IMR-90 (cell line): ENCODE measurements at regions not wholly inside any gene's neighbourhood (a gene's known extent, or its start where the extent isn't known, plus 50 kb on each side); places are given as distances from the start of the nearest gene placed in this dataset.

Experiments
- ATAC-seq: fragments of 200-7000 bp; cut with Tn5 transposase; 2 replicates; pipeline ENCODE4 v1.9.1; 2020; ENCODE audit warnings: low read depth, mild to moderate bottlenecking, moderate library complexity
- BruUV-seq: library from RNA; stranded (reverse); fragments of 400-500 nt; replicated peaks from 2 replicates; lab custom pipeline; 2021; lab: Mats Ljungman, UMichigan
- CTCF ChIA-PET: fragments of 300-600 bp; formaldehyde crosslinking; extraction: SDS; loops from one replicate; lab custom pipeline; 2021; ENCODE audit warnings: antibody characterized with exemption; lab: Yijun Ruan, JAX
- POLR2A ChIA-PET: fragments of 300-600 bp; sonication (Branson Sonifier 250); formaldehyde crosslinking; loops from one replicate; lab custom pipeline; 2022; ENCODE audit warnings: antibody characterized with exemption; ENCODE audit not compliant: unreplicated experiment; lab: Charles Lee
- DNase-seq: peaks from one replicate; pipeline ENCODE4 v3.0.0; 2013
- H2AFZ ChIP-seq: replicated peaks from 2 replicates; pipeline ENCODE3; 2013; ENCODE audit warnings: low read length, mild to moderate bottlenecking; ENCODE audit not compliant: poor library complexity
- H2AK5ac ChIP-seq: 2 replicates; pipeline ENCODE4 v1.6.1; 2013; ENCODE audit warnings: low read depth, low read length, inconsistent platforms
- H2AK9ac ChIP-seq: replicated peaks from 2 replicates; pipeline ENCODE3; 2013; ENCODE audit warnings: mild to moderate bottlenecking, low read depth, low read length, moderate library complexity; ENCODE audit not compliant: poor library complexity
- H2BK120ac ChIP-seq: 2 replicates; pipeline ENCODE4 v1.6.1; 2013; ENCODE audit warnings: low read depth, low read length, inconsistent platforms
- H2BK15ac ChIP-seq: 3 replicates; pipeline ENCODE4 v1.6.1; 2013; ENCODE audit warnings: low read depth, low read length, inconsistent platforms
- H2BK20ac ChIP-seq: 2 replicates; pipeline ENCODE4 v1.6.1; 2013; ENCODE audit warnings: low read depth, mild to moderate bottlenecking, inconsistent platforms, low read length, moderate library complexity
- H2BK5ac ChIP-seq: 2 replicates; pipeline ENCODE4 v1.6.1; 2013; ENCODE audit warnings: mild to moderate bottlenecking, low read depth, low read length, inconsistent platforms; ENCODE audit not compliant: poor library complexity, severe bottlenecking
- H3K14ac ChIP-seq: replicated peaks from 2 replicates; pipeline ENCODE4 v1.6.1; 2013; ENCODE audit warnings: low read depth, low read length, inconsistent platforms
- H3K18ac ChIP-seq: 2 replicates; pipeline ENCODE4 v1.6.1; 2013; ENCODE audit warnings: low read depth, low read length, control low read depth
- H3K23ac ChIP-seq: 2 replicates; pipeline ENCODE4 v1.6.1; 2013; ENCODE audit warnings: low read depth, low read length, inconsistent platforms
- H3K27ac ChIP-seq: 2 replicates; pipeline ENCODE4 v1.5.1; 2013; ENCODE audit warnings: mild to moderate bottlenecking, control low read depth, low read length; ENCODE audit not compliant: insufficient read depth
- H3K27me3 ChIP-seq: 2 replicates; pipeline ENCODE4 v1.6.1; 2013; ENCODE audit warnings: low read length; ENCODE audit not compliant: control insufficient read depth, insufficient read depth
- H3K36me3 ChIP-seq: 2 replicates; pipeline ENCODE4 v1.6.1; 2013; ENCODE audit warnings: low read length, mixed read lengths; ENCODE audit not compliant: control insufficient read depth, insufficient read depth
- H3K4ac ChIP-seq: 2 replicates; pipeline ENCODE4 v1.6.1; 2013; ENCODE audit warnings: low read depth, low read length, inconsistent platforms
- H3K4me1 ChIP-seq: 2 replicates; pipeline ENCODE4 v1.6.1; 2013; ENCODE audit warnings: low read length, mixed read lengths; ENCODE audit not compliant: control insufficient read depth, insufficient read depth
- H3K4me2 ChIP-seq: 2 replicates; pipeline ENCODE4 v1.6.1; 2013; ENCODE audit warnings: low read depth, mild to moderate bottlenecking, control low read depth, low read length, moderate library complexity
- H3K4me3 ChIP-seq: 2 replicates; pipeline ENCODE4 v1.5.1; 2013; ENCODE audit warnings: low read depth, mild to moderate bottlenecking, control low read depth, low read length, moderate library complexity; ENCODE audit not compliant: insufficient read depth
- H3K56ac ChIP-seq: 2 replicates; pipeline ENCODE4 v1.6.1; 2013; ENCODE audit warnings: low read length, inconsistent platforms; ENCODE audit not compliant: insufficient read depth; ENCODE audit errors: extremely low read depth
- H3K79me1 ChIP-seq, 2 experiments: 2 replicates each; pipeline ENCODE4 v1.6.1; 2013; ENCODE audit warnings: low read length in 2 of 2, inconsistent platforms in 1 of 2, low read depth in 1 of 2
- H3K9ac ChIP-seq: 2 replicates; pipeline ENCODE4 v1.6.1; 2013; ENCODE audit warnings: low read depth, low read length, control low read depth
- H3K9me1 ChIP-seq: 2 replicates; pipeline ENCODE4 v1.6.1; 2013; ENCODE audit warnings: low read length, inconsistent platforms; ENCODE audit not compliant: insufficient read depth
- H3K9me3 ChIP-seq: 2 replicates; pipeline ENCODE4 v1.6.1; 2013; ENCODE audit warnings: low read length; ENCODE audit not compliant: control insufficient read depth, insufficient read depth
- H4K20me1 ChIP-seq: 2 replicates; pipeline ENCODE4 v1.6.1; 2013; ENCODE audit warnings: low read length, inconsistent platforms; ENCODE audit not compliant: insufficient read depth
- H4K5ac ChIP-seq: 2 replicates; pipeline ENCODE4 v1.6.1; 2013; ENCODE audit warnings: mild to moderate bottlenecking, low read depth, low read length, control low read depth
- H4K8ac ChIP-seq, 2 experiments: 2 replicates each; pipeline ENCODE4 v1.6.1; 2013; ENCODE audit warnings: low read depth in 2 of 2, low read length in 2 of 2, control low read depth in 1 of 2, inconsistent platforms in 1 of 2
- H4K91ac ChIP-seq: 2 replicates; pipeline ENCODE4 v1.6.1; 2013; ENCODE audit warnings: low read depth, low read length, inconsistent platforms; ENCODE audit not compliant: insufficient read depth
- CEBPB ChIP-seq: IDR thresholded peaks from 2 replicates; pipeline ENCODE4 v1.6.1; 2012; ENCODE audit warnings: low read depth, low read length, improper control_type of control experiment
- CHD1 ChIP-seq: IDR thresholded peaks from 2 replicates; pipeline ENCODE4 v1.6.1; 2012; ENCODE audit warnings: low read depth, low read length, improper control_type of control experiment
- FOS ChIP-seq: fragments of 150-350 bp; IDR thresholded peaks from 2 replicates; pipeline ENCODE4 v1.6.1; 2016; ENCODE audit warnings: low read depth, low read length
- MAFK ChIP-seq: IDR thresholded peaks from 2 replicates; pipeline ENCODE4 v1.6.1; 2012; ENCODE audit warnings: low read depth, low read length, improper control_type of control experiment
- MAZ ChIP-seq: IDR thresholded peaks from 2 replicates; pipeline ENCODE4 v1.6.1; 2012; ENCODE audit warnings: low read depth, mild to moderate bottlenecking, low read length, improper control_type of control experiment, moderate library complexity, borderline replicate concordance
- MXI1 ChIP-seq: IDR thresholded peaks from 2 replicates; pipeline ENCODE4 v1.6.1; 2012; ENCODE audit warnings: low read depth, mild to moderate bottlenecking, low read length, moderate library complexity, borderline replicate concordance
- RAD21 ChIP-seq: IDR thresholded peaks from 2 replicates; pipeline ENCODE4 v1.6.1; 2012; ENCODE audit warnings: low read length, improper control_type of control experiment
- RCOR1 ChIP-seq: IDR thresholded peaks from 2 replicates; pipeline ENCODE4 v1.6.1; 2012; ENCODE audit warnings: mild to moderate bottlenecking, low read length, improper control_type of control experiment; ENCODE audit not compliant: insufficient replicate concordance
- RFX5 ChIP-seq: IDR thresholded peaks from 2 replicates; pipeline ENCODE4 v1.8.0; 2012; ENCODE audit warnings: low read depth, mild to moderate bottlenecking, low read length, moderate library complexity
- SMC3 ChIP-seq: fragments of 150-350 bp; IDR thresholded peaks from 2 replicates; pipeline ENCODE4 v1.6.1; 2016; ENCODE audit warnings: low read depth, mild to moderate bottlenecking, antibody characterized with exemption, low read length, moderate library complexity
- WGBS, 2 experiments: methylation state at CpG; one replicate each; pipeline versions ENCODE4 v1.1.5 to v1.1.7; 2013; ENCODE audit warnings: missing lambda C conversion rate in 2 of 2; ENCODE audit not compliant: insufficient read length in 1 of 2; ENCODE audit errors: extremely low coverage in 2 of 2; 5-methylcytosine and 5-hydroxymethylcytosine counted together
- dilution Hi-C: fragments of 300-500 bp; cut with HindIII; formaldehyde crosslinking; loops from one replicate; pipeline ENCODE4 v1.14.3; 2018; ENCODE audit warnings: low sequenced_read_pairs; ENCODE audit not compliant: unreplicated experiment
- in situ Hi-C: fragments of 300-500 bp; cut with MboI; formaldehyde crosslinking; loops from 3 replicates; pipeline ENCODE4 v1.14.3; 2019; ENCODE audit warnings: low sequenced_read_pairs, inconsistent platforms, mixed read lengths
- intact Hi-C: fragments of 100-400 bp; cut with micrococcal nuclease; formaldehyde crosslinking; loops from 2 replicates; pipeline ENCODE4 v1.10.0; 2022
- TF ChIP-seq, protein P1 (sequence below): fragments of 150-350 bp; IDR thresholded peaks from 2 replicates; pipeline ENCODE4 v1.6.1; 2016; ENCODE audit warnings: low read depth, mild to moderate bottlenecking, low read length, moderate library complexity, borderline replicate concordance
- TF ChIP-seq, protein P2 (sequence below): fragments of 150-350 bp; IDR thresholded peaks from 2 replicates; pipeline ENCODE4 v1.6.1; 2017; ENCODE audit warnings: mild to moderate bottlenecking, antibody characterized with exemption, low read length, low read depth

DNA sequence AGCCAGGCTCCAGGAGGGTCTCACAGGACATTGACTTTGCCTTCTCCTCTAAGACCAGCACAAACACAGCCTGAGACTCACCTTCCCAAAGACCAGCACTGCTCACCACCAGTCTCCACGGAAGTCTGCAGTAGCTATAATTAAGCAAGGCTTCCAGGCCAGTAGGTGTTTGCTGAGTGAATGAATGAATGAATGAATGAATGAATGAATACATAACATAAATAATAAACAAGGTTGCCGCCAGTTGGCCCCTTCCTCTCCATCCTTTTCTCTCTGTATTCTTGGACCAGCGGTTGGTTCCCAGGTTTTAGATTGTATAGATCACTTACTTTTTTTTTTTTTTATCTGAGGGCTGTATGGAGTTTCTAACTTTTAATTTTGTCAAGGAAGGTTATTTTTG, 222.4 kb upstream of the ID2 start (continued):
- TF ChIP-seq, protein P1, sequence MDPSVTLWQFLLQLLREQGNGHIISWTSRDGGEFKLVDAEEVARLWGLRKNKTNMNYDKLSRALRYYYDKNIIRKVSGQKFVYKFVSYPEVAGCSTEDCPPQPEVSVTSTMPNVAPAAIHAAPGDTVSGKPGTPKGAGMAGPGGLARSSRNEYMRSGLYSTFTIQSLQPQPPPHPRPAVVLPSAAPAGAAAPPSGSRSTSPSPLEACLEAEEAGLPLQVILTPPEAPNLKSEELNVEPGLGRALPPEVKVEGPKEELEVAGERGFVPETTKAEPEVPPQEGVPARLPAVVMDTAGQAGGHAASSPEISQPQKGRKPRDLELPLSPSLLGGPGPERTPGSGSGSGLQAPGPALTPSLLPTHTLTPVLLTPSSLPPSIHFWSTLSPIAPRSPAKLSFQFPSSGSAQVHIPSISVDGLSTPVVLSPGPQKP: no peak

DNA sequence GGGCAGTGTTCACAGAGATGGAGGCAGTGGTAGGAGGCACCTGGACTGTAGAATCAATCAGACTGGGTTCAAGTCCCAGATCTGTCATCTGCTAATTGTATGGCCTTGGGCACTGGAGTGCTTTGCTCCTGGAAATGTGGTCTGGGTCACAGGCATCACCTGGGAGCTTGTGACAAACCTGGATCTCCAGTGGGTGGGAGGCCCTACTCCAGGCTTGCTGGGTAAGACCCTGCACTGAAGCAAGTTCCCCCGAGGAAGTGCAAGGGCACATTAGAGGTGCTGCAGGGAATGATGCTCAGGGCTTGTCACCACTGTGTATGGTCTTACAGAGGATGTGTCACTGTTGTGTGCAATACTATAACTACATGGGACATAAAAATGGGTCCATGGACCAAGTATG, 220.5 kb upstream of the ID2 start:
- Histone ChIP-seq H4K5ac (no peak overlapping the region), H3K27ac (no peak overlapping the region), H3K4me2 (no peak overlapping the region), H2BK15ac (no peak overlapping the region), H3K9me1 (no peaks in the 10 kb centered on the region), H2BK5ac (no peak overlapping the region), H2AFZ (no peak overlapping the region), H2AK5ac (no peak overlapping the region), H3K36me3 (no peaks in the 10 kb centered on the region), H4K20me1 (no peaks in the 10 kb centered on the region), H3K23ac (no peak overlapping the region), H3K14ac (no peak overlapping the region), H3K4me1 (no peaks in the 10 kb centered on the region), H3K4ac (no peak overlapping the region), H3K18ac (no peak overlapping the region), H4K91ac (no peak overlapping the region), H2AK9ac (no peak overlapping the region), H3K9me3 (no peaks in the 10 kb centered on the region), H2BK120ac (no peak overlapping the region), H3K9ac (no peak overlapping the region), H4K8ac (no peak overlapping the region), H3K79me1 (no peaks in the 10 kb centered on the region), H3K27me3 (peaks cover 18% of the 10 kb centered on the region), H3K56ac (no peak overlapping the region), H2BK20ac (no peak overlapping the region), H3K4me3 (no peak overlapping the region)
- ATAC-seq (no peak), DNase-seq (no peak)
- dilution Hi-C loops: no loop called here
- intact Hi-C loops: no loop called here
- in situ Hi-C loops: no loop called here
- POLR2A ChIA-PET: interaction anchor here (0.7 kb wide), 1 partner anchor 221 kb away, joined by 3 read pairs; the partner anchor contains the start of gene ID2
- WGBS, 2 experiments: no CpG with 5 or more reads among the region's 1 CpG
- BruUV-seq: no TSS peak
- CTCF ChIA-PET: no interaction called here
- TF ChIP-seq RFX5: no peak
- no peak for TF ChIP-seq RCOR1
- TF ChIP-seq MXI1: no peak
- no peak for TF ChIP-seq CHD1
- no peak for TF ChIP-seq SMC3
- TF ChIP-seq MAZ: no peak
- TF ChIP-seq, protein P1: no peak
- no peak for TF ChIP-seq RAD21
- no peak for TF ChIP-seq CEBPB
- TF ChIP-seq, protein P2, sequence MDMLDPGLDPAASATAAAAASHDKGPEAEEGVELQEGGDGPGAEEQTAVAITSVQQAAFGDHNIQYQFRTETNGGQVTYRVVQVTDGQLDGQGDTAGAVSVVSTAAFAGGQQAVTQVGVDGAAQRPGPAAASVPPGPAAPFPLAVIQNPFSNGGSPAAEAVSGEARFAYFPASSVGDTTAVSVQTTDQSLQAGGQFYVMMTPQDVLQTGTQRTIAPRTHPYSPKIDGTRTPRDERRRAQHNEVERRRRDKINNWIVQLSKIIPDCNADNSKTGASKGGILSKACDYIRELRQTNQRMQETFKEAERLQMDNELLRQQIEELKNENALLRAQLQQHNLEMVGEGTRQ: no peak
- no peak for TF ChIP-seq MAFK
- no peak for TF ChIP-seq FOS
